ENCODE measurements at regions not wholly inside any gene's neighbourhood (a gene's known extent, or its start where the extent isn't known, plus 50 kb on each side); places are given as distances from the start of the nearest gene placed in this dataset.

DNA sequence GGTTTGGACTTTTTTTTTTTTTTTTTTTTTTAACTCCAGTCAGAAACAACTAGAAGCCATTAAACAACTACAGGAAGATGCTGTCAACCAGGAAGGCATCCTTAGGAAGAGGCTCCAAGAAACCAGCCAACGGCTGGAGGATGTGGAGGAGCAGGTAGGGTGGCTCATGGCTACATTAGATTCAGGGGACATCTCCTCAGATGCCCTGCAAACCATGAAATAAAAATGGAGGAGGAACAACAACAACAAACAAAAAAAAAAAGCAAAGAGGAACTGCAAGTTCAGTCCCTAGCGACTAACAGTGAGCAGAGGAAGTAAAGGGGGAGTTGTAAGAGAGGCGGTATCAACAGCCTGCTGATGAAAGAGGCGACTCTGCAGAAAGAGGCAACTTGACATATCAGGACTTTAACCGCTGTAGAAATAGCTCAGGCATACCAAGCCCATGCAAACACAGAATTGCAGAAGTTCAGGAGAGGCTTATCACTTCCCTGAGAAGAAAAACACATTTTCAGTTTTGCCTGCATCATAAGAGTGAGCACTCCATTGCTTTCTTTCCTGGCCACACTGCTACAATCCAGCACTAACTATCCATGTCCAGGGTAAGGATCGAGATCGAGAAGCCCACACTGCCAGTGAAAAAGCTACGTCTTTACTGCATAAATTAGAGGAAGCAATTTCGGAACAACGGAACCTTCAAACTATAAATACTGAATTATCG lies 103.5 kb upstream of the BCAT1 start:
- no peak for TF ChIP-seq EZH2phosphoT487 (IDR thresholded peaks at IDR 0.05; ENCODE audit: insufficient read depth, low read depth)
- no peak for TF ChIP-seq EZH2 (IDR thresholded peaks at IDR 0.05; ENCODE audit: insufficient read depth, poor library complexity, severe bottlenecking)

All from GM23248 (cell line).